Neural crest cell (in vitro differentiated cells): ENCODE measurements at regions not wholly inside any gene's neighbourhood (a gene's known extent, or its start where the extent isn't known, plus 50 kb on each side); places are given as distances from the start of the nearest gene placed in this dataset.

Experiments
- DNase-seq: peaks from one replicate; pipeline ENCODE4 v3.0.0; 2021; ENCODE audit warnings: low read depth, mixed read lengths, low spot score
- H3K27ac Mint-ChIP-seq: one replicate; pipeline ENCODE4 v1.8.0; 2021; ENCODE audit warnings: mild to moderate bottlenecking, mixed read lengths; ENCODE audit not compliant: unreplicated experiment
- H3K27me3 Mint-ChIP-seq: 2 replicates; pipeline ENCODE4 v1.8.0; 2021; ENCODE audit warnings: low read depth, mild to moderate bottlenecking, mixed read lengths
- H3K36me3 Mint-ChIP-seq: 2 replicates; pipeline ENCODE4 v1.8.0; 2021; ENCODE audit warnings: low read depth, mild to moderate bottlenecking, mixed read lengths
- H3K4me1 Mint-ChIP-seq: 2 replicates; pipeline ENCODE4 v1.8.0; 2021; ENCODE audit warnings: mixed read lengths
- H3K4me3 Mint-ChIP-seq: one replicate; pipeline ENCODE4 v1.8.0; 2021; ENCODE audit warnings: mild to moderate bottlenecking, mixed read lengths
- H3K9me3 Mint-ChIP-seq: 2 replicates; pipeline ENCODE4 v1.8.0; 2021; ENCODE audit warnings: mixed read lengths
- CTCF ChIP-seq: fragments of 200-600 bp; sonication (generic); conservative IDR thresholded peaks from 2 replicates; pipeline ENCODE4 v1.5.0; 2021; ENCODE audit warnings: antibody characterized with exemption, mild to moderate bottlenecking

GRCh38 chr21:38933731-38934130 lies 128.0 kb downstream of the ETS2 start:
- no peak for TF ChIP-seq CTCF
- H3K27ac Mint-ChIP-seq = no peak overlapping the region
- H3K4me1 Mint-ChIP-seq = peaks cover 30% of the 10 kb centered on the region
- peaks cover 9% of the 10 kb centered on the region for H3K9me3 Mint-ChIP-seq
- no peaks in the 10 kb centered on the region for H3K36me3 Mint-ChIP-seq
- no peak overlapping the region for H3K4me3 Mint-ChIP-seq
- no peaks in the 10 kb centered on the region for H3K27me3 Mint-ChIP-seq
- DNase-seq = no peak

- TF ChIP-seq CTCF = no peak
- H3K27ac Mint-ChIP-seq = no peak overlapping the region
- no peaks in the 10 kb centered on the region for H3K27me3 Mint-ChIP-seq
These were observed 125.6 kb downstream of the ETS2 start for GRCh38 chr21:38931291-38931690.

GRCh38 chr21:38930853-38931252 lies 125.1 kb downstream of the ETS2 start:
- H3K36me3 Mint-ChIP-seq = no peaks in the 10 kb centered on the region
- DNase-seq = no peak
- H3K27me3 Mint-ChIP-seq = no peaks in the 10 kb centered on the region
- H3K9me3 Mint-ChIP-seq = peaks cover 15% of the 10 kb centered on the region
- no peak overlapping the region for H3K27ac Mint-ChIP-seq
- TF ChIP-seq CTCF = no peak
- H3K4me1 Mint-ChIP-seq = peaks cover 16% of the 10 kb centered on the region
- H3K4me3 Mint-ChIP-seq = no peak overlapping the region

More at GRCh38 chr21:38931291-38931690, 125.6 kb downstream of the ETS2 start:
- peaks cover 15% of the 10 kb centered on the region for H3K9me3 Mint-ChIP-seq
- no peak for DNase-seq
- no peak overlapping the region for H3K4me3 Mint-ChIP-seq
- no peaks in the 10 kb centered on the region for H3K36me3 Mint-ChIP-seq
- H3K4me1 Mint-ChIP-seq = peaks cover 16% of the 10 kb centered on the region

- Mint-ChIP-seq H3K9me3 (peaks cover 15% of the 10 kb centered on the region), H3K27me3 (no peaks in the 10 kb centered on the region), H3K4me1 (peaks cover 16% of the 10 kb centered on the region), H3K27ac (no peak overlapping the region), H3K36me3 (no peaks in the 10 kb centered on the region), H3K4me3 (no peak overlapping the region)
- no peak for DNase-seq
- TF ChIP-seq CTCF = no peak
These were observed 124.3 kb downstream of the ETS2 start for GRCh38 chr21:38930066-38930465.

- no peak overlapping the region for H3K4me3 Mint-ChIP-seq
These were observed 123.9 kb downstream of the ETS2 start for GRCh38 chr21:38929652-38930051.

More at GRCh38 chr21:38929652-38930051, 123.9 kb downstream of the ETS2 start:
- no peak for TF ChIP-seq CTCF
- Mint-ChIP-seq H3K27ac (no peak overlapping the region), H3K36me3 (no peaks in the 10 kb centered on the region), H3K4me1 (peaks cover 16% of the 10 kb centered on the region), H3K27me3 (no peaks in the 10 kb centered on the region), H3K9me3 (peaks cover 15% of the 10 kb centered on the region)
- DNase-seq = no peak
